ENCODE measurements at regions not wholly inside any gene's neighbourhood (a gene's known extent, or its start where the extent isn't known, plus 50 kb on each side); places are given as distances from the start of the nearest gene placed in this dataset.

DNA sequence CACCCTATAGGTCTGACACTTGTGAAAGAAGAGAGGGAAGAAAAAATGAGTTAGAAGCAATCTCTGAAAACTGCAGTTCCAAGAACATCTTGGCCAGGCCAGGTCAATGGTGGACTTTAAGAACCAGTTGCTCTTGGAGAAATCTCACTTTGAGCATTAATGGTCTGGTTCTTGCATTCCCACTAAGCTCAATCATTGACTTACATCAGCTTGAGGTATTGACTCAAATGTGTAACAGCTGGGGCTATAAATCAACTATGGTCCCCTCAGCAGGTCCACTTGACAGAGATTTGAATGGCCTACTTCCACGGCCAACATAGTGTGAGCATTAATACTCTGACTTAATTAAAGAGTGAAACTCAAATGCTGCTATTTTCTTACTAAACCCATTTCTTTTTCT lies 357.8 kb upstream of the RGMB start:
- Histone ChIP-seq H3K4me1 (ENCODE audit: control insufficient read depth, insufficient read depth, low read length) (no peaks in the 10 kb centered on the region), H3K4me3 (ENCODE audit: low read depth, low read length) (no peak overlapping the region), H3K27ac (ENCODE audit: extremely low read depth, low read depth, low read length) (no peak overlapping the region), H3K9me3 (ENCODE audit: control insufficient read depth, insufficient read depth, low read depth, low read length) (no peaks in the 10 kb centered on the region), H3K36me3 (ENCODE audit: control insufficient read depth in 2 of 2, insufficient read depth in 1 of 2, low read length in 2 of 2) (no peaks in the 10 kb centered on the region)
- ChIA-PET CTCF (interaction anchor here (0.7 kb wide), 1 partner anchor 15 kb away, joined by 3 read pairs; no protein-coding TSS in a partner anchor), POLR2A (no interaction called here)
- no peak for TF ChIP-seq IKZF3 (tag by site-specific recombination; IDR thresholded peaks at IDR 0.05)
- TF ChIP-seq, protein P1, sequence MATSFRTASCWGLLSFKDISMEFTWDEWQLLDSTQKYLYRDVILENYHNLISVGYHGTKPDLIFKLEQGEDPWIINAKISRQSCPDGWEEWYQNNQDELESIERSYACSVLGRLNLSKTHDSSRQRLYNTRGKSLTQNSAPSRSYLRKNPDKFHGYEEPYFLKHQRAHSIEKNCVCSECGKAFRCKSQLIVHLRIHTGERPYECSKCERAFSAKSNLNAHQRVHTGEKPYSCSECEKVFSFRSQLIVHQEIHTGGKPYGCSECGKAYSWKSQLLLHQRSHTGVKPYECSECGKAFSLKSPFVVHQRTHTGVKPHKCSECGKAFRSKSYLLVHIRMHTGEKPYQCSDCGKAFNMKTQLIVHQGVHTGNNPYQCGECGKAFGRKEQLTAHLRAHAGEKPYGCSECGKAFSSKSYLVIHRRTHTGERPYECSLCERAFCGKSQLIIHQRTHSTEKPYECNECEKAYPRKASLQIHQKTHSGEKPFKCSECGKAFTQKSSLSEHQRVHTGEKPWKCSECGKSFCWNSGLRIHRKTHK (tag by site-specific recombination; IDR thresholded peaks at IDR 0.05) = no peak

- H3K4me3 ChIP-seq (ENCODE audit: low read depth, low read length) = no peak overlapping the region
- no peaks in the 10 kb centered on the region for H3K4me1 ChIP-seq (ENCODE audit: control insufficient read depth, insufficient read depth, low read length)
- H3K9me3 ChIP-seq (ENCODE audit: control insufficient read depth, insufficient read depth, low read depth, low read length) = no peaks in the 10 kb centered on the region
- H3K36me3 ChIP-seq (ENCODE audit: control insufficient read depth in 2 of 2, insufficient read depth in 1 of 2, low read length in 2 of 2) = no peaks in the 10 kb centered on the region
- H3K27ac ChIP-seq (ENCODE audit: extremely low read depth, low read depth, low read length) = no peak overlapping the region
- TF ChIP-seq ZNF837 (tag by site-specific recombination; IDR thresholded peaks at IDR 0.05) (no peak), ZFP69B (tag by site-specific recombination; IDR thresholded peaks at IDR 0.05) (no peak), ZNF639 (tag by site-specific recombination; IDR thresholded peaks at IDR 0.05) (no peak), ZNF571 (tag by site-specific recombination; IDR thresholded peaks at IDR 0.05) (no peak), ZNF174 (tag by site-specific recombination; IDR thresholded peaks at IDR 0.05) (no peak)
- TF ChIP-seq, protein P2, sequence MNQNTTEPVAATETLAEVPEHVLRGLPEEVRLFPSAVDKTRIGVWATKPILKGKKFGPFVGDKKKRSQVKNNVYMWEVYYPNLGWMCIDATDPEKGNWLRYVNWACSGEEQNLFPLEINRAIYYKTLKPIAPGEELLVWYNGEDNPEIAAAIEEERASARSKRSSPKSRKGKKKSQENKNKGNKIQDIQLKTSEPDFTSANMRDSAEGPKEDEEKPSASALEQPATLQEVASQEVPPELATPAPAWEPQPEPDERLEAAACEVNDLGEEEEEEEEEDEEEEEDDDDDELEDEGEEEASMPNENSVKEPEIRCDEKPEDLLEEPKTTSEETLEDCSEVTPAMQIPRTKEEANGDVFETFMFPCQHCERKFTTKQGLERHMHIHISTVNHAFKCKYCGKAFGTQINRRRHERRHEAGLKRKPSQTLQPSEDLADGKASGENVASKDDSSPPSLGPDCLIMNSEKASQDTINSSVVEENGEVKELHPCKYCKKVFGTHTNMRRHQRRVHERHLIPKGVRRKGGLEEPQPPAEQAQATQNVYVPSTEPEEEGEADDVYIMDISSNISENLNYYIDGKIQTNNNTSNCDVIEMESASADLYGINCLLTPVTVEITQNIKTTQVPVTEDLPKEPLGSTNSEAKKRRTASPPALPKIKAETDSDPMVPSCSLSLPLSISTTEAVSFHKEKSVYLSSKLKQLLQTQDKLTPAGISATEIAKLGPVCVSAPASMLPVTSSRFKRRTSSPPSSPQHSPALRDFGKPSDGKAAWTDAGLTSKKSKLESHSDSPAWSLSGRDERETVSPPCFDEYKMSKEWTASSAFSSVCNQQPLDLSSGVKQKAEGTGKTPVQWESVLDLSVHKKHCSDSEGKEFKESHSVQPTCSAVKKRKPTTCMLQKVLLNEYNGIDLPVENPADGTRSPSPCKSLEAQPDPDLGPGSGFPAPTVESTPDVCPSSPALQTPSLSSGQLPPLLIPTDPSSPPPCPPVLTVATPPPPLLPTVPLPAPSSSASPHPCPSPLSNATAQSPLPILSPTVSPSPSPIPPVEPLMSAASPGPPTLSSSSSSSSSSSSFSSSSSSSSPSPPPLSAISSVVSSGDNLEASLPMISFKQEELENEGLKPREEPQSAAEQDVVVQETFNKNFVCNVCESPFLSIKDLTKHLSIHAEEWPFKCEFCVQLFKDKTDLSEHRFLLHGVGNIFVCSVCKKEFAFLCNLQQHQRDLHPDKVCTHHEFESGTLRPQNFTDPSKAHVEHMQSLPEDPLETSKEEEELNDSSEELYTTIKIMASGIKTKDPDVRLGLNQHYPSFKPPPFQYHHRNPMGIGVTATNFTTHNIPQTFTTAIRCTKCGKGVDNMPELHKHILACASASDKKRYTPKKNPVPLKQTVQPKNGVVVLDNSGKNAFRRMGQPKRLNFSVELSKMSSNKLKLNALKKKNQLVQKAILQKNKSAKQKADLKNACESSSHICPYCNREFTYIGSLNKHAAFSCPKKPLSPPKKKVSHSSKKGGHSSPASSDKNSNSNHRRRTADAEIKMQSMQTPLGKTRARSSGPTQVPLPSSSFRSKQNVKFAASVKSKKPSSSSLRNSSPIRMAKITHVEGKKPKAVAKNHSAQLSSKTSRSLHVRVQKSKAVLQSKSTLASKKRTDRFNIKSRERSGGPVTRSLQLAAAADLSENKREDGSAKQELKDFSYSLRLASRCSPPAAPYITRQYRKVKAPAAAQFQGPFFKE (tag by site-specific recombination; IDR thresholded peaks at IDR 0.05; ENCODE audit: borderline replicate concordance) = no peak
- TF ChIP-seq, protein P3, sequence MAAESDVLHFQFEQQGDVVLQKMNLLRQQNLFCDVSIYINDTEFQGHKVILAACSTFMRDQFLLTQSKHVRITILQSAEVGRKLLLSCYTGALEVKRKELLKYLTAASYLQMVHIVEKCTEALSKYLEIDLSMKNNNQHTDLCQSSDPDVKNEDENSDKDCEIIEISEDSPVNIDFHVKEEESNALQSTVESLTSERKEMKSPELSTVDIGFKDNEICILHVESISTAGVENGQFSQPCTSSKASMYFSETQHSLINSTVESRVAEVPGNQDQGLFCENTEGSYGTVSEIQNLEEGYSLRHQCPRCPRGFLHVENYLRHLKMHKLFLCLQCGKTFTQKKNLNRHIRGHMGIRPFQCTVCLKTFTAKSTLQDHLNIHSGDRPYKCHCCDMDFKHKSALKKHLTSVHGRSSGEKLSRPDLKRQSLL (tag by site-specific recombination; IDR thresholded peaks at IDR 0.05) = no peak
- TF ChIP-seq, protein P4, sequence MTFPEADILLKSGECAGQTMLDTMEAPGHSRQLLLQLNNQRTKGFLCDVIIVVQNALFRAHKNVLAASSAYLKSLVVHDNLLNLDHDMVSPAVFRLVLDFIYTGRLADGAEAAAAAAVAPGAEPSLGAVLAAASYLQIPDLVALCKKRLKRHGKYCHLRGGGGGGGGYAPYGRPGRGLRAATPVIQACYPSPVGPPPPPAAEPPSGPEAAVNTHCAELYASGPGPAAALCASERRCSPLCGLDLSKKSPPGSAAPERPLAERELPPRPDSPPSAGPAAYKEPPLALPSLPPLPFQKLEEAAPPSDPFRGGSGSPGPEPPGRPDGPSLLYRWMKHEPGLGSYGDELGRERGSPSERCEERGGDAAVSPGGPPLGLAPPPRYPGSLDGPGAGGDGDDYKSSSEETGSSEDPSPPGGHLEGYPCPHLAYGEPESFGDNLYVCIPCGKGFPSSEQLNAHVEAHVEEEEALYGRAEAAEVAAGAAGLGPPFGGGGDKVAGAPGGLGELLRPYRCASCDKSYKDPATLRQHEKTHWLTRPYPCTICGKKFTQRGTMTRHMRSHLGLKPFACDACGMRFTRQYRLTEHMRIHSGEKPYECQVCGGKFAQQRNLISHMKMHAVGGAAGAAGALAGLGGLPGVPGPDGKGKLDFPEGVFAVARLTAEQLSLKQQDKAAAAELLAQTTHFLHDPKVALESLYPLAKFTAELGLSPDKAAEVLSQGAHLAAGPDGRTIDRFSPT (tag by site-specific recombination; IDR thresholded peaks at IDR 0.05) = no peak
- POLR2A ChIA-PET = no interaction called here
- CTCF ChIA-PET = no interaction called here
Observed at GRCh38 chr5:98416541-98416940, 356.9 kb upstream of the RGMB start.
